Endothelial cell (in vitro differentiated cells): ENCODE measurements at regions not wholly inside any gene's neighbourhood (a gene's known extent, or its start where the extent isn't known, plus 50 kb on each side); places are given as distances from the start of the nearest gene placed in this dataset.
"Not testable (repeated sequence)": the region's sequence is repeated elsewhere in the genome, so short reads cannot be mapped to it uniquely, and the experiment has no call there.

Experiments
- DNase-seq: peaks from one replicate; pipeline ENCODE4 v3.0.0; 2021; ENCODE audit warnings: low spot score
- H3K27ac Mint-ChIP-seq: one replicate; pipeline ENCODE4 v1.8.0; 2021; ENCODE audit warnings: mixed read lengths, inconsistent platforms; ENCODE audit not compliant: unreplicated experiment
- H3K27me3 Mint-ChIP-seq: one replicate; pipeline ENCODE4 v1.8.0; 2021; ENCODE audit warnings: mild to moderate bottlenecking, moderate library complexity, mixed read lengths, inconsistent platforms; ENCODE audit not compliant: unreplicated experiment
- H3K36me3 Mint-ChIP-seq: one replicate; pipeline ENCODE4 v1.8.0; 2021; ENCODE audit warnings: mild to moderate bottlenecking, low read depth, mixed read lengths, inconsistent platforms; ENCODE audit not compliant: unreplicated experiment
- H3K4me1 Mint-ChIP-seq: one replicate; pipeline ENCODE4 v1.8.0; 2021; ENCODE audit warnings: mild to moderate bottlenecking, mixed read lengths, inconsistent platforms; ENCODE audit not compliant: unreplicated experiment
- H3K4me3 Mint-ChIP-seq: one replicate; pipeline ENCODE4 v1.8.0; 2021; ENCODE audit warnings: mild to moderate bottlenecking, mixed read lengths, inconsistent platforms; ENCODE audit not compliant: unreplicated experiment
- H3K9me3 Mint-ChIP-seq: one replicate; pipeline ENCODE4 v1.8.0; 2021; ENCODE audit warnings: mixed read lengths, inconsistent platforms; ENCODE audit not compliant: unreplicated experiment
- CTCF ChIP-seq: fragments of 200-600 bp; sonication (generic); IDR thresholded peaks from one replicate; pipeline ENCODE4 v1.5.0; 2021; ENCODE audit warnings: antibody characterized with exemption; ENCODE audit not compliant: unreplicated experiment

DNA sequence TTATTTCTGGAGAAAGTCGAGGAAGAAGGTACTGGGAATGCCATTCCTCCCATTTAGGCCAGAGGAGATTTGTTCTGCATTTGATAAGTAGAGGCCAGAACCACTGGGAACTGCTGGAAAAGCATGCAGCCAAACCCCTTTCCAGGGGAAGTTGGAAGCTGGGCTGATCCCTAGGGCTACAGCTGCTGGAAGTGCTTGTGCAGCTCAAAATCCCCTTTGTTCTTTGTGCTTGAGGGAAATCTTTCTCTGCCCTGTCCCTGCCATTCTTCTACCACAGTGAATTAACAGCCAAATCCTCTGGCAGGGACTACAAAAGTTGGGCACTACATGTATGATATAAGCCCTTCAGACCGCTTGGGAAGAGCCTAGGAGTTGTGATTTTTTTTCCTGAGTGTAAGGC lies 734.1 kb downstream of the LRRIQ3 start:
- TF ChIP-seq CTCF: no peak
- Mint-ChIP-seq H3K9me3 (no peaks in the 10 kb centered on the region), H3K27me3 (no peaks in the 10 kb centered on the region), H3K36me3 (no peaks in the 10 kb centered on the region), H3K27ac (no peak overlapping the region), H3K4me1 (no peaks in the 10 kb centered on the region), H3K4me3 (no peak overlapping the region)
- DNase-seq: no peak

- H3K4me3 Mint-ChIP-seq: no peak overlapping the region
- no peaks in the 10 kb centered on the region for H3K27me3 Mint-ChIP-seq
- no peak for DNase-seq
- H3K27ac Mint-ChIP-seq: no peak overlapping the region
- H3K36me3 Mint-ChIP-seq: no peaks in the 10 kb centered on the region
- H3K9me3 Mint-ChIP-seq: no peaks in the 10 kb centered on the region
- H3K4me1 Mint-ChIP-seq: no peaks in the 10 kb centered on the region
- TF ChIP-seq CTCF: peak; percentile 20
Measured at GRCh38 chr1:73452522-73452921, 745.5 kb downstream of the LRRIQ3 start.

DNA sequence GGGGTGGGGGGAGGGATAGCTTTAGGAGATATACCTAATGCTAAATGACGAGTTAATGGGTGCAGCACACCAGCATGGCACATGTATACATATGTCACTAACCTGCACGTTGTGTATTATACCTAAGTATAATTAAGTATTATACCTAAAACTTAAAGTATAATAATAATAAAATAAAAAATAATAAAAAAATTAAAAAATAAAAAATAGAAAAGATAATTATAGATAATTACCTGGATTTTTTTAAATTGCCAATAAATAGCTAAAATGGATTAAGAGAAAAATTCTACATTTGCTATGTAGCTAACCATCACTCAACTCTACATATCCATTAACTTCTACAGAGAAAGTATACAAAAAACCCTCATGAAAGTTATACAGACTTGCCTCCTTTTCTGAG lies 747.3 kb downstream of the LRRIQ3 start:
- not testable (repeated sequence) for H3K27me3 Mint-ChIP-seq, H3K4me1 Mint-ChIP-seq, H3K9me3 Mint-ChIP-seq, H3K36me3 Mint-ChIP-seq, H3K4me3 Mint-ChIP-seq, DNase-seq, H3K27ac Mint-ChIP-seq

DNA sequence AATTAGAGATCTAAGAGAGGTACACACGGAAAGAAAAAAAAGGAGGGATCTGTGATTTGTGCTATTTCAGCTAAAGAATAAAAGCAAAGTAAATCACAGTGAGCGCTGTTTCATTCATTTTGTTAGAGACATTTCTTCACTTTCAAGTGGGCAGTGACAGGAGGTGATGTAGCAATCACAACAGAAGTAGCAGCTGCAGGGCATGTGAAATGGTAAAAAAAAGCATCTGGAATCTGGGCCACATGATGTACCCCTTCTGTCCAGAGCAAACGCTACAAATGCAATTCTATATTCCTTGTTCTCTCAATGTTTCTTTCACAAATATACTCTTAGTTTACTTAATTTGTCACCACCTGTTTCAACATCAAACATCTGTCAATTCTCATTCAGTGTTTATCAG lies 786.5 kb downstream of the LRRIQ3 start:
- DNase-seq: no peak
- H3K9me3 Mint-ChIP-seq: no peaks in the 10 kb centered on the region
- no peaks in the 10 kb centered on the region for H3K4me1 Mint-ChIP-seq
- TF ChIP-seq CTCF: no peak
- no peak overlapping the region for H3K4me3 Mint-ChIP-seq
- no peak overlapping the region for H3K27ac Mint-ChIP-seq
- H3K36me3 Mint-ChIP-seq: no peaks in the 10 kb centered on the region
- no peaks in the 10 kb centered on the region for H3K27me3 Mint-ChIP-seq

- Mint-ChIP-seq H3K9me3 (no peaks in the 10 kb centered on the region), H3K27me3 (no peaks in the 10 kb centered on the region), H3K36me3 (no peaks in the 10 kb centered on the region), H3K4me3 (no peak overlapping the region), H3K27ac (no peak overlapping the region), H3K4me1 (no peaks in the 10 kb centered on the region)
- no peak for TF ChIP-seq CTCF
- no peak for DNase-seq
Measured at GRCh38 chr1:73401666-73402065, 796.3 kb downstream of the LRRIQ3 start.

DNA sequence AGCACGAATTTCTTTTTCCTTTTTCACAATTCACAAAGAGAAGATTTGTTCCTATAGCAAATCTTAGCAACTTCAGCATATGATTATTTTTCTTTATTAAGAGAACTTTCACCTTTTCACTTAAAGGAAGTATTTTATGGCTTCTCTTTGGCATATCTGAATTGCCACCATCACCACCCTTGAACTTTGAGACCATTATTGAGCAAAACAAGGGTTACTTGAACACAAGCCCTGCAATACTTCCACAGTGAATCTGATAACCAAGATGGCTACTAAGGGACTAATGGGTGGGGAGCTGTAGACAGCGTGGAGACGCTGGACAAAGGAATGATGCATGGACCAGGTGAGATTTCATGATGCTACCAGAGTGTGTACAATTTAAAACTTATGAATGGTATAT lies 815.0 kb downstream of the LRRIQ3 start:
- Mint-ChIP-seq H3K27me3 (no peaks in the 10 kb centered on the region), H3K4me1 (no peaks in the 10 kb centered on the region), H3K9me3 (no peaks in the 10 kb centered on the region), H3K4me3 (no peak overlapping the region), H3K27ac (no peak overlapping the region), H3K36me3 (no peaks in the 10 kb centered on the region)
- no peak for TF ChIP-seq CTCF
- DNase-seq: no peak
